Glomerular visceral epithelial cell (primary cell): ENCODE measurements at regions not wholly inside any gene's neighbourhood (a gene's known extent, or its start where the extent isn't known, plus 50 kb on each side); places are given as distances from the start of the nearest gene placed in this dataset.
"Not testable (repeated sequence)": the region's sequence is repeated elsewhere in the genome, so short reads cannot be mapped to it uniquely, and the experiment has no call there.

Experiments used
- DNase-seq: peaks from one replicate; pipeline ENCODE4 v3.0.0-alpha.2; 2016; ENCODE audit errors: extremely low spot score

GRCh38 chr5:51657340-51658240 lies 274.3 kb downstream of the ISL1 start:
- DNase-seq: peak; percentile 40

- DNase-seq: no peak
These were observed 278.5 kb downstream of the ISL1 start for GRCh38 chr5:51661646-51662265.

- DNase-seq: no peak
These were observed 281.4 kb downstream of the ISL1 start for GRCh38 chr5:51664491-51665250.

GRCh38 chr5:51665251-51665593 lies 282.0 kb downstream of the ISL1 start:
- no peak for DNase-seq

GRCh38 chr5:51669095-51669494 lies 285.8 kb downstream of the ISL1 start:
- no peak for DNase-seq

- no peak for DNase-seq
These were observed 295.1 kb downstream of the ISL1 start for GRCh38 chr5:51678330-51678729.

- no peak for DNase-seq
These were observed 296.0 kb downstream of the ISL1 start for GRCh38 chr5:51679286-51679685.

GRCh38 chr5:51684794-51685355 lies 301.6 kb downstream of the ISL1 start:
- DNase-seq: no peak

- peak; percentile 22 for DNase-seq
These were observed 302.2 kb downstream of the ISL1 start for GRCh38 chr5:51685419-51685818.

GRCh38 chr5:51686622-51687021 lies 303.4 kb downstream of the ISL1 start:
- DNase-seq: no peak

GRCh38 chr5:51691538-51692079 lies 308.4 kb downstream of the ISL1 start:
- DNase-seq: no peak

GRCh38 chr5:51694826-51695225 lies 311.6 kb downstream of the ISL1 start:
- DNase-seq: no peak

- no peak for DNase-seq
These were observed 312.9 kb downstream of the ISL1 start for GRCh38 chr5:51696122-51696521.

- not testable (repeated sequence) for DNase-seq
These were observed 318.8 kb downstream of the ISL1 start for GRCh38 chr5:51702046-51702445.

- DNase-seq: no peak
These were observed 329.0 kb downstream of the ISL1 start for GRCh38 chr5:51712201-51712600.

GRCh38 chr5:51715445-51715844 lies 332.2 kb downstream of the ISL1 start:
- DNase-seq: not testable (repeated sequence)

GRCh38 chr5:51731421-51732029 lies 348.3 kb downstream of the ISL1 start:
- no peak for DNase-seq

GRCh38 chr5:51732304-51732703 lies 349.1 kb downstream of the ISL1 start:
- DNase-seq: no peak

GRCh38 chr5:51734677-51735076 lies 351.4 kb downstream of the ISL1 start:
- DNase-seq: no peak

- DNase-seq: no peak
These were observed 362.8 kb downstream of the ISL1 start for GRCh38 chr5:51746023-51746422.

- no peak for DNase-seq
These were observed 365.4 kb downstream of the ISL1 start for GRCh38 chr5:51748647-51749046.
